ENCODE measurements at regions not wholly inside any gene's neighbourhood (a gene's known extent, or its start where the extent isn't known, plus 50 kb on each side); places are given as distances from the start of the nearest gene placed in this dataset.
"Not testable (repeated sequence)": the region's sequence is repeated elsewhere in the genome, so short reads cannot be mapped to it uniquely, and the experiment has no call there.

DNA sequence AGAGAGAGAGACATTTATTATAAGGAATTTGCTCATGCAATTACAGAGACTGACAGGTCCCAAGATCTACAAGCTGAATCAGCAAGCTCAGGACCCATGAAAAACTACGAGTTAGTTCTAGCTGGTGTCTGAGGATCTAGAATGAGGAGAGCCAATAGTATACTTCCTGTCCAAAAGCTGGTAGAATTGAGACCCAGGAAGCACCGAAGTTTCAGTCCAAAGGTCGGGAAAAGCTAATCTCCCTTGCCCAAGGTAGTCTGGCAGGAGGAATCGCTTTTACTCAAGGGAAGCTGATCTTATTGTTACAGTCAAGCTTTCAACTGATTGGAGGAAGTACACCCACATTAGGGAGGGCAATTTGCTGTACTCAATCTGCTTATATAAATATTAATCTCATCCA is 389.6 kb downstream of the ADCYAP1 start:
- DNase-seq (ENCODE audit: low read depth), result no peak

DNA sequence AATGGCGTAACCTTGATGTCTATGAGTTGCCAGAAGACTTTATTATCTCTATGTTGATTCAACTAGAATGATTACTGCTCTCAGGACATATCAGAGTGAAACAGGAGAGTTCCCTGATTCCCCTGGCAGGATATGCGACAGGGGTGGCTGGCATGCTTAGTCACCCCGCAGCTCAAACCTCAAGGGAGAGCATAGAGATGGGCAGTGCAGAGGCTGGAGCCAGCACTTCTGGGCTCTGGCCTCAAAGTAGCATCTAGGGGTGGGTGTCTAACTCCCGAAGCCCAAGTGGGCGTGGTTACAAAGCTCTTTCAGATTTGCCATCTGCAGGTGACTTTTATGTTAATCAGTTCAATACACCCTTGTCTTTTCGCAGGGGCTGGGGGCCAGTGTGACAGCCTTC is 391.6 kb downstream of the ADCYAP1 start:
- DNase-seq (ENCODE audit: low read depth), result no peak

DNA sequence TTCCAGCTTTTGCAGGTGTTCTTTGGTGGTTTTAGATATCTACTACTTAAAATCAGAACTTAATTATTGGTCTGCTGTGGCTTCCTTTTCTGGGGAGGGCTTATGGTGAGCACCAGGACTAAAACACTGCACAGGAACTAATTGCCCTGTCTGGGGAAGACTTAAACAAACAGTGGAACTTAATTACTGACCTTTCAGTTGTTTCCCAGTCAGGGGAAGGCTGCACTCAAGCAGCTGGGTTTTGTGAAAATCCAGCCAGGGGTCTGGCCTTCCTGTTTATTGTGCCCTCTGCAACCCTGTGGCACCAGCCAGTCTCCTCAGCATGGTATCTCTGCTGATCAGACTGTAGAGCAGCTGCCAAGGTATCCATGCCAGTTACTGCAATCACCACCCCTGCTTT is 398.2 kb downstream of the ADCYAP1 start:
- DNase-seq (ENCODE audit: low read depth), result no peak

DNA sequence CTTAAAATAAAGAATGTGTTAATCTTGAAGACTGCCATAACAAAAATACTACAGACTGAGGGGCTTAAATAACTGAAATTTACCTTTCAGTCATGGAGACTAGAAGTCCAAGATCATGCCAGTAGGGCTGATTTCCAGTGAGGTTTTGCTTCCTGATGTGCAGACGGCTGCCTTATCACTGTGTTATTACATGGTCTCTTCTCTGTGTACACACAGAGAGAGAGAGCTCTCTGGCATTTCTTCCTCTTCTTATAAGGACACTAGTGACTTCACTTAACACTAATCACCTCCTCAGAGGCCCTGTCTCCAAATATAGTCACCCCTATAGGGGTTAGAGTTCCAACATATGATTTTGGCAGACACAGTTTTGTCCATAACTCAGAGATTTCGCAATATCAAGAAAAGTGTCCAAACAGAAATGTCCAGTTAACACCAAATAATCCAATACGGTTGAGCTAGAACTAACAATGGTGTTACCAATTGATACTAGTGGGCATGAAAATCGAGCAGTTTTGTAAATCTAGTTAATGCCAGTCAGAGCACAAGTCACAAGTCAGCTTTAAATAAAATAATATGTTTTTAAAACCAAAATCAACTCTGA is 399.8 kb downstream of the ADCYAP1 start:
- no peak for DNase-seq (ENCODE audit: low read depth)

DNA sequence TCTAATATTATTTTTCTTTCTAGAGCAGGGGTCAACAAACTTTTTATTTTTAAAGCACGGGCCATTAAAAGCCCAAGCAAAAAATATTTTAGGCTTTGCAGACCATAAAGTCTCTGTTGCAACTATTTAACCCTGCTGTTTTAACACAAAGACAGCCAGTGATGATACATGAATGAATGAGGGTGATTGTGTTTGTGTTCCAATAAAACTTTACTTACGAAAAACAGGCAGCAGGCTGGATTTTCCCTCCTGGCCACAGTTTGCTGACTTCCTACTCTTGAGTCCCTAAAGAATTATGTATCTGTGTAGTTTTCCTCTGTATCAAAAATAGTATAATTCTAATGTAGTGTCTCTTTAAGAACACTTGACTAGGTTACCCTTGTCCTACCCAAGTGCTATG is 402.0 kb downstream of the ADCYAP1 start:
- no peak for DNase-seq (ENCODE audit: low read depth)

DNA sequence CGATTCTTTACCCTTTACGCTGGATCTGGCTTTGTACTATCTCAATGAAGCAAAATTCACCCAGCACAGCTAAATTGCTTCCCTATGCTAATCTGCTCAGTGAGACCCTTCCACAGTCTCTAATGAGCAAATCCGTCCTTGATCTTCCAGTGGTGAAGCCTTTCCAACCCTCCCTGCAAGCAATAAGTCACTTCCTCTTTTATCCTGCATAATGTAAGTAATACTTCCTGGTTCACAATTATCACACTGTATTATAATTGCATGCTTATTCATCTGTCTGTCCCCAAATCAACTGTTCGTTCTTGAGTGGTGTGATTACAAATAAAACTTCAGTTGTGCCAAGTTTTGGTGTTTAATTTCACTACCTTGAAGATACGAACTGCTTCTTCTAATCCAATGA is 404.0 kb downstream of the ADCYAP1 start:
- no peak for DNase-seq (ENCODE audit: low read depth)

DNA sequence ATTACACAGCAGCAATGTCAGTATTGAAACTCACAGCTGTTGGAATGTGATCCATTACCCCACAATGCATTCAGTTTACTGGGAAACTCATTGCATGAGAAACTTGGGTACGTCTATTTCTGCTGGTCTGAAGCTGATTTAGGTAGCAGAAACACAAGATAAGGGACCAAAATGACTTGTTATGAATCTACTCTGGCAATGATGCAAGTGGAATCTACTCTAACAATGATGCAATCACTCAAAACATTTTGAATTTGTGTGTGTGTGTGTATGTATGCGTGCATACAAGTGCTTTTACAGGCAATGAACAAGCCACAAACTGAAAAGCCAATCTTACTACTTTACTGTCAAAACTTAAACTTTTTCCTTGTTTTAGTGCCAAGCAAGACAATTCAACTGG is 406.7 kb downstream of the ADCYAP1 start:
- DNase-seq (ENCODE audit: low read depth), result no peak

DNA sequence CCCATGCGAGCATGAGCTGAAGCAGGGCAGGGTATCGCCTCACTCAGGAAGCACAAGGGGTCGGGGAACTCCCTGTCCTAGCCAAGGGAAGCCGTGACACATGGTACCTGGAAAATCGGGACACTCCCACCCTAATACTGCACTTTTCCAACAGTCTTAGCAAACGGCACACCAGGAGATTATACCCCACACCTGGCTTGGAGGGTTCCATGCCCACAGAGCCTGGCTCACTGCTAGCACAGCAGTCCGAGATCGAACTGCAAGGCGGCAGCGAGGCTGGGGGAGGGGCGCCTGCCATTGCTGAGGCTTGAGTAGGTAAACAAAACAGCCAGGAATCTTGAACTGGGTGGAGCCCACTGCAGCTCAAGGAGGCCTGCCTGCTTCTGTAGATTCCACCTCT is 430.7 kb downstream of the ADCYAP1 start:
- not testable (repeated sequence) for DNase-seq (ENCODE audit: low read depth)

DNA sequence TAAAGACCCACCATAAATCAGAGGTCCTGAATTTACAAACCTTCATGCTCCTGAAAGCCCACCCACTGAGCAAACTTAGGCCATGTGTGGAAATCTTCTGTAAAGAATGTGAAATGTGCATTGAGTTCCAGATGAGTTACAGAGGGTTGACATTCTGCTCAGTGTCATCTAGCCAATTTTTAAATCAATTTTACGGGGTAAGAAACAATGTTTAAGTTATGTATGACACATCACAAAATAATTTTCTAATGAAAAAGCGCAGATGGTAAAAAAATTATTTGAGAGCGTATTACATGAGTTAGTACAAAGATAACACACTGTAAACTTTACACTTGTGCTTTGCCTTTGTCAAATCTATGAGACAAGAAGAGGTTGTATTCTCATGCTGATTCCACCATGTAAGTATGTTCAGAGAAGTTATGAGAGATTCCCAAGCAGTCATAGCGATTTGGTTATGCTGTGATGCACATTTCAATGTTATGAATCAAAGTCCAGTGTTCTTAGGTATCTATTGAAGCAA is 446.3 kb downstream of the ADCYAP1 start:
- DNase-seq (ENCODE audit: low read depth), result no peak

DNA sequence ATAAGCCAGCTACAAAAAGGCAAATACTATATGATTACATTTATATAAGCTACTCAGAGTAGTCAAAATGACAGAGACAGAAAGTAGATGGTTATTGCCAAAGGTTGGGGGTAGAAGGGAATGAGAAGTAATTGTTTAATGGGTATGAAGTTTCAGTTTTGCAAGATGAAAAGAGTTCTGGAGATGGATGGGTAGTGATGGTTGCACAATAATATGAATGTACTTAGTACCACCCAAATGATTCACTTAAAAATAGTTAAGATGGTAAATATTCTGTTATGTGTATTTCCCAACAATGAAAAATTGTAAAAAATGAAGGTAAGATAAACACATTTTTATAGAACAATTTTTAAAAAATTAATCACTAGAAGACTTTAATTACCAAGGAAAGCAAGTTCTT is 448.4 kb downstream of the ADCYAP1 start:
- no peak for DNase-seq (ENCODE audit: low read depth)

DNA sequence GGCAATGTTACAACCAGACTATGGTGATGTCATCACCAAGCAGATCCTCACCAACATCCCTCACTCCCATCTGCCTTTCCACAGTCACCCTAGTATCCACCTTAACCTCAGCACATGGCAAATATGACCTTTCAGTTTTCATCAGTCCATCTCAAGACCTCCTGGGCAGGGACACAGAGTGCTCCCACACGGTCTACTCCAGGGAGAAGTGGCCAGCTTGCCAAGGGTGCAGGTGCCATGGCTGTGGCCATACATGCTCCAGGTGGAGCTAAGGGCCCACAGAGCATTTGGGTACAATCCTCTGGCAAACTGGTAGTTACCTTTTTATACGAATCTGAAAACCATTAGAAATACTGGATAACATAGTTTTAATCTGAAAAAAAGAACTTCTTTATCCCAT is 453.1 kb downstream of the ADCYAP1 start:
- DNase-seq (ENCODE audit: low read depth), result no peak

DNA sequence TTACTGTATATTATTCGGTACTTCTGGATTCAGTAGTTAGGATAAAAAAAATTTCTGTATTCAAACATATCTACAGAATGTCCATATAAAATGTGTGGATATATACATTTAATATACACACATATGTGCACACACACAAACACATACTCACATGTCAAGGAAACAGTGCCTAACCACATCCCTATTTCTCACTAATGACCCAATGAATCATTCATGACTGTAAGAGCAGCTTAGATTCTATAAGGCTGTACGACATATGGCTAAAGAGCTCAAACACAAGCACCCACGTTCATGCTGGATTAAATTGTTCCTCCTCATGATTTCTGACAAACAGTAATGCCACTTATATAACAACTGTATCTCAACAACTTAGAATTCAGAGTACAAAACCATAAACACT is 457.3 kb downstream of the ADCYAP1 start:
- no peak for DNase-seq (ENCODE audit: low read depth)

DNA sequence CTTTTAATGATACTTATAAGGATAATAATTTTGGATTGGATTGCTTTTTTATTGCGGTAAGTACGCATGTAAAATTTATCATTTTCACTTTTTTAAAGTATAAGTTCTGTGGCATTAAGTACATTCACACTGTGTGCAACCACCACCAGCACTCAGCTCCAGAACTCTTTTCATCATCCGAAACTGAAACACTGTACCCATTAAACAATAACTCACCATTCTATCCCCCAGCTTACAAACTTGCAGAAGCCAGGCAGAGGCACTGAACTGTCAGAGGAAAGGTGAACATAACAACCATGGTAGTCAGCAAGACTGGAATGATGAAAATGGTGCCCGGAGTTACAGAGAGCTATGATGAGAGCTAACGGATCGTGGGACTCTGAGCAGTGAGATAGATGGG is 465.9 kb downstream of the ADCYAP1 start:
- no peak for DNase-seq (ENCODE audit: low read depth)

DNA sequence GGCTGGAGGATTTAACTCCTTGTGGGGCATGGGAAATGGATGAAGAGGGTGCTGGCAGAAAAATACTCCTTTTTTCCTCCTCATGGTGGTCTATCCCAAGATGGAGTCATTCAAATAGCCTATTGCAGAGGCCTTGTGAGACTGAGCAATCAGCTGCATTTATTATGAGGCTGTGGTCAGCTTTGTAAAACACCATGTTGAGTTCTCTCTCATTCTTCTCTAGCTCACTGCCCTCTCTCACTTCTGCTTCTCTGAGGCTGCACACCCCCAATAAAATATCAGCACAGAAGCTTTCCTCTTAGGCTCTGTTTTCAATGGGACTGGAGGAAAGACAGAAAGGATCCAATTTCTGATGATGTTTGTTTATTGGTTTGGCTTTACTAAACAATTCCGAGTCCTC is 467.1 kb downstream of the ADCYAP1 start:
- DNase-seq (ENCODE audit: low read depth), result no peak

DNA sequence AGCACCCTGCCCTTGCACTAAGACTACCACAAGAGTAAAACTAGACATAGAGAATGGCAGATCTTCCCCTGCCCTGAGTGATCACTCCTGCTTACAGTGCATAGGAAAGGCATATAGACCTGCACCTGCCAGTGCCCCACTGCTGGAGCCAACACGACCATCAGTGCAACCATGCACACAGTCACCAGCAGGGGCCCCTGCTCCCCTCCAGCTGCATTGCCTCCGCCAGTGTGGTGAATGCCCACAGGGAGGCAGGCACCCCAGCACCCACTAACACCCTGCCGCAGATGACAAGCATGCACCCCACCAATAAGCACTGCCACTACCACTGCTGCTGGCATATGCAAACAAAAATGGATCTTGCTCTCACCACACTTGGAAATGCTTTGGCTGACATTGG is 478.8 kb downstream of the ADCYAP1 start:
- no peak for DNase-seq (ENCODE audit: low read depth)

DNA sequence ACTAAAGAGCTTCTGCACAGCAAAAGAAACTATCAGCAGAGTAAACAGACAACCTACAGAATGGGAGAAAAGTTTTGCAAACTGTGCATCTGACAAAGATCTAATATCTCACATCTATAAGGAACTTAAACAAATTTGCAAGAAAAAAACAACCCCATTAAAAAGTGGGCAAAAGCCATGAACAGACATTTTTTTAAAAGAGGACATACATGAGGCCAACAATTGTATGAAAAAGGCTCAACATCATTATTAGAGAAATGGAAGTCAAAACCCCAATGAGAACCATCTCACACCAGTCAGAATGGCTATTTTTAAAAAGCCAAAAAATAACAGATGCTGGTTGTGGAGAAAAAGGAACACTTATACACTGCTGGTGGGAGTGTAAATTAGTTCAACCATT is 483.8 kb downstream of the ADCYAP1 start:
- DNase-seq (ENCODE audit: low read depth), result not testable (repeated sequence)

DNA sequence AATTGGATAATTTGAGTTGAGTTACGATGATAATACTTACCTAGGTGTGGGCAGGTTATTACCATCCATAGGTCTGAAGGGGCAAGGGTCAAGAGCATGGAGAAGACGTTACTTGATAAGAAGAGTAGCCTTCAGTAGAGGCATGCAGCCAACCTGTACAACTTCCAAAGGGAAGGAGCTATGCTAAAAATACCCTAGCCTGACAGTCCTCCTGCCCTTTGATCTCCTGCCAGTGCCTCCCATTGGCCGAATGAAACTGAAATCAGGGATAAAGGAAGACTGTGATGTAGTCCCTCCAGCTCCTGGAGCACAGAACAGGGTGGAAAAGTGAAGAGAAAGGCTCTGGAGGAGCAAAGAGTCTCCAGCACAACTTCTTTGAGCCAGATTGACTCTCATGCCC is 487.4 kb downstream of the ADCYAP1 start:
- no peak for DNase-seq (ENCODE audit: low read depth)

DNA sequence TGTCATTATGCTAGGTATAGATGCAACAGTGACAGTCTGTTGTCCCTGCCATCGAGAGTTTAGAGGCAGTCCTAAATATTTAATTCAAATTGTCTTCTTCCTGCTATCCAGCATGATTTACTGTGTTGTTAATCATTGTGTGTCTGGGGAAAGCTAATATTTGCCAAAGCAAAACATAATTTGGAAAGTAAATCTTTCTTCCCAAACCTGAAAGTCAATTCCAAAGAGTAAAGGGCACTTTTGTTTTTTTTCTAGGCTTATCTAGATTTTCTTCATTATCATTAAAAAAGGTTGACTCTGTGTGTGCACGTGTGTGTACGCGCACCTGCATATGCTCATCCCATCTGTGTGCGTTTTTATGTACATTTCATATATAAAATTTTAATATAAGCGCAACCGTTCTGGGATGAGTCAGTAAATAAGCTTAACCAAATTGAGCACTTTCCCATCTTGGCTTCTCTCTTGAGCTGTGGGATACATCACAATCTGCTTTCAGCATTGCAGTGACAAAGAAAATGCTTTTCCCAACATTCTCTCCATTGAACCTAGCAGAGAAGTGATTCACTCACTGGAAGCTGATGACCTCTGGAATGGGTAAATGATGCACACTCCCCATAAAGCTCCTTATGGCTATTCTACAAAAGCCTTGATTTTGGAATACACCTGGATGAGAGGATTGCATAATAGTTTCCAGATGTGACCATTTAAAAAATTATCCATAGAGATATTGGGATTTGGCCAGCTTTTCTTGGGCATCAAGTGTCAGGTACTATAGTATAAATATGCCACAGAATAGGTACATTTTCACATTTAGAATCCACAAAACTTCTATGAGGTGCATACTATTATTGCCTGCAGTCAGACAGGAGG is 488.4 kb downstream of the ADCYAP1 start:
- no peak for DNase-seq (ENCODE audit: low read depth)

DNA sequence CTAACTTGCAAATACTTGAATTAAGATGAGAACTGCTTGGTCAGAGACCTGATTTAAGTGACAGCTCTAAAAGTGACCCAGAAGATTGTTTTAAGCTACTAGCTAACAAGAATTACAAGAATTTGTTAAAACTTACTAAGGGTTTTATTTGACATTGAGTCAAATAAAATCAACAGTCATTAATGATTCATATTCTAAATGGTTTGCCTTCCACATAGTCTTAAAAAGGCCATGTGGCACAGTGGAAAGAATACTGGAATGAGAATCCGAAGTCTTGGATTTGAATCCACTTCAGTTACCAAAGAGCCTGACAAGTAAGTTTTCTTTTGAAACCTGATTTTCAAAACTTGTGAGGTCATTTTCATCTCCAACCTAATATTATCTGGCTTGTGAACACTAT is 489.3 kb downstream of the ADCYAP1 start:
- no peak for DNase-seq (ENCODE audit: low read depth)

DNA sequence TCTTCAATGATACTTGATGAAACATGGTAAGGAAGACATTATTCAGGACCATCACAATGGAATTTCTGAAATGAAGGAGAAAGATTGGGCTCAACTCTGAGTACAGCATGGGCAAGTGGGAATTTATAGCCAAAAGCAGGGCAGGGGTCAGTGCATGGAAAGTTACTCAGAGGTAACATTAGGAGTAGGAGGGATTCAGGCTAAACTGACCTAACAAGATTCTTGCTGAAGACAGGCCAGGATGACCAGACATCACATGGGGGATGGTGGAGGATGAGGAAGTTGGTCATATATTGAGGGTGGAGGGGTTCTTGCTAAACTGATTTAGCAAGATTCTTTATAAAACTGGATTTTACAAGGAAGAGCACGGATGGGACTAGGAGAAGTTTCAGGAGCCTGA is 489.8 kb downstream of the ADCYAP1 start:
- no peak for DNase-seq (ENCODE audit: low read depth)

DNA sequence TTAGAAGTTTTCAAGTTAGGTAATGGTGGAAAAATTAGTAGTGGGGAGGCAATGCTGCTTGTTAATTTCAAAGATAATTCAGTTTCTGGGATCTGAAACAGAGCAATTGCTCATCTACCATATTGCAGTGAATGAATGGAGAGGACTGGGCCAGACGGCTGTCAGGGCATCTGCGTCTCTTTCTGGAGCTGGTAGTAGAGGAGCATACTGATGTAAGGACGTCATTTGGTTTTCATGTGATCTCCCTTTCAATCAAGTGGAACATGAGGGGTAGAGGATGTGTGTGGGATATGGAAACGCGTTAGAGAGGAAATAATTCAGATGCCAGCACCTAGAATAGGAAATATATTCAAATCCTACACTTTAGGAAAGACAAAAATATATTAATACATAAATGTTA is 490.3 kb downstream of the ADCYAP1 start:
- no peak for DNase-seq (ENCODE audit: low read depth)

DNA sequence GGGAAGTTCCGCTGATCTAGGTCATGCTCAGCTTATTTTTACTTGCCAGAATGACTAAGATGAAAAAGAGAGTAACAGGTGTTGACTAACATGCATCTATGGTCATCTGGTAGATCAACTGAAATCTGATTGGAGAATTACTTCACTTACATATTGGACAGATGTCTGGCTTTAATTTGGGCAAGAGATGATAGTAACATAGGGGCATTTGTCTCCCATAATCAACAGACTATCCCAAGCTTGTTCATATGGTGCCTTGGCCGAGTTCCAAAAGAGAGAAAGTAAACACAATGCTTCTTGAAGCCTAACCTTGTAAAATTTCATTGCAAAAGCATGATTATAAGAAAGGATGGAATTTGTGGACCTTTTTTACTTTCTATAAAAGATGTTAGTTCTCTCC is 503.7 kb downstream of the ADCYAP1 start:
- DNase-seq (ENCODE audit: low read depth), result no peak

DNA sequence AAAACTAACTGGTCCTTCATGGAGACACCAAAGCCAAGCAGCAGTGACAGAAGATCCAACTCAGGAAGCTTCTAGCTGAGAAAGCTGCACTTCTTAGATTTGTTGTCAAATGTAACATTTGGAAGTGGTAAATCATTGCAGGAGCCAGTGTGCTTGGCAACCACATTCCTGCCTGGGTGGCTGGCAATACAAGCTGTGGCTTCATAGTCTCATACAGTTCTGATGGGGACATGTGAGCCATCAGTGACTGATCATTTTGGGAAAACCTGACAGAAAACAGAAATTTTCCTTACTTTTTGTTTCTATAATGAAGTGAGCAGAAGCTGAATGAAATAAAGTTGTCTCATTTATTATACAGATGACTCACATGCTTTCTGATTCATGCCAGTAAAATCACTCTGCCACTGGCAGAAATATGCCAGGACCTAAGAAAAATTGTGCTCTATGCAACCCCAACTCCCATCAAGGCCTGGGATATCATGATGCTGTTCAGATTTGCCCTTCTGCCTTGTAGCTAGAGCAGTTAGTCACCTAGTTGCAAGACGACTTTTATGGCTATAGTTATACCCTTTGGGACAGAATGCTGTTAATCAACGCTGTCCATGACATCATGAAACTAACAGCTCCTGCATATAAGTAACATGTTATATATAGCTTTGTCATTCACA is 508.1 kb downstream of the ADCYAP1 start:
- no peak for DNase-seq (ENCODE audit: low read depth)
